GM21576 (cell line): ENCODE measurements at regions not wholly inside any gene's neighbourhood (a gene's known extent, or its start where the extent isn't known, plus 50 kb on each side); places are given as distances from the start of the nearest gene placed in this dataset.

Source experiments
- ATAC-seq: cut with Tn5 transposase; IDR thresholded peaks from one replicate; pipeline ENCODE4 v1.9.1; 2021; ENCODE audit warnings: mild to moderate bottlenecking, moderate library complexity; ENCODE audit not compliant: unreplicated experiment

DNA sequence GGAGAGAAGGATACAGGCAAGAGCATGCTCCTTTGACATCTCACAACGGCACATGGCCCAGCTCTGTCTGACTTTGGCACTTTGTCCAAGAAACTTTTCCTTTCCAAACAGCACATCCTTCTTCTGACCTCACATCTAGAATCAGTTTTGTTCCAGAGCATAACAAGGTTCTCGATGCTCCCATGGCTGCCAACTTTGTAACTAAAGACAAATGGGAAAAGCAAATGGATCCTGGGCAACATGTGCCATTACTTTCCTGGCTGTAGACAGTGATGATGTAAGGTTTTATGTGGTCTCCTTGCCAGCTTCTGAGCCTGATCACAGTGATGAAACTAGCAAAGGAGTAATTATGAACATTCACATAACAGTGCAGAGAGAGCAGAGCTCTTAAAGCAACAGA is 171.8 kb upstream of the C1orf87 start:
- no peak for ATAC-seq

DNA sequence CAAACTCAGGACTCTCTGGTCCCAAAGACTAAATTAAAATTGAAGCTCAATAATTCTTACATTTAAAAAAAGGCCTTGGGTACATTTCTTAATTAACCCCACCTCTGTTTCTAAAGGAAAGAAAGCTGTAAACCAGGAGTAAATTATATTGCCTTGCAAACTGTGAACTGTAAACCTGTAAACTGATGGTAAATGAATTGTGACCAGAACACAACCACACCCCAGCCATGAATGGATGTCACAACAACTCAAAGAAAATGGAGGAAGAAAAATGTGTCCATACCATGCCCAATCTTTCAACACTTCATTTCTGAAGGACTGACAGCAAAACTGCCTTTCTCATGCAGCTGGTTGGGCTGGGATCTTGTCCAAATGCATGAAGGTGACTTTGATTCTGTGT is 171.3 kb upstream of the C1orf87 start:
- no peak for ATAC-seq

GRCh38 chr1:60235275-60235674 is 161.7 kb upstream of the C1orf87 start:
- ATAC-seq: no peak

DNA sequence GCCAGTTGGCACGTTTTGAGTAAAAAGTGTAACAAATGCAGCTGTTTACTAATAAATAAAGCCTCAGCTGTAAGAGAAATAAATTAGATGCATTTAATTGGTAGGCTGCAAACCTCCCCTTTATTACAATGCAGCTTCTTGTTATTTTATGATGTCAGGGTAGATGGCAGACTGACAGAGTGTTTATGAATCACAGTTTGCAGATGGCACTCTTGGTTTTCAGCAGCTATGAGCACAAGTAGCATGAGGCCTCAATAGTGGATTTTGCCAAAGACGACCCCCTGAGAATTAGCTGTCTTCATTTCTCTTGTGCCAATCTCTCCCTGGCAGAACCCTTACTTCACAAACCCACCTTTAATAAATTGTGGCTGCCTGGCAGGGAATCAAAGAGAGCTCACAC is 161.2 kb upstream of the C1orf87 start:
- no peak for ATAC-seq

DNA sequence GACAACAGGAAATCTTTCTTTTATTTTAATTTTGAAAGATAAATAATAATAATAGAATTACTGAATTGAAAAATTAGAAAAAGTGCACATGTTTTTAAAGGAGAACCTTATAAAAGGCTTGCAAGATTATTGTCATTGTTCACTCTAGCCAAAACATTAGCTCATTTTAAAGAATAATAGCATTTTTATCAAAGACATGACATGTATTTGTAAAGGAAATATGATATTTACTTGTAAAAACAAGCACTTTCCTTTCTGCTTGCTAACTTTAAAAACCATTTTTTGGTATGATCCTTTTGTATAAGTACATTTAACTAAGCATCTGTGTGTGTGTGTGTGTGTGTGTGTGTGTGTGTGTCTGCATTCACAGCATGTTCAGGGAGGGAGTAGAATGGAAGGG is 156.3 kb upstream of the C1orf87 start:
- ATAC-seq: no peak

- ATAC-seq: no peak
These were observed 154.5 kb upstream of the C1orf87 start for GRCh38 chr1:60228041-60228491.

- ATAC-seq: no peak
These were observed 154.0 kb upstream of the C1orf87 start for GRCh38 chr1:60227601-60228000.

GRCh38 chr1:60225486-60225885 is 151.9 kb upstream of the C1orf87 start:
- no peak for ATAC-seq

DNA sequence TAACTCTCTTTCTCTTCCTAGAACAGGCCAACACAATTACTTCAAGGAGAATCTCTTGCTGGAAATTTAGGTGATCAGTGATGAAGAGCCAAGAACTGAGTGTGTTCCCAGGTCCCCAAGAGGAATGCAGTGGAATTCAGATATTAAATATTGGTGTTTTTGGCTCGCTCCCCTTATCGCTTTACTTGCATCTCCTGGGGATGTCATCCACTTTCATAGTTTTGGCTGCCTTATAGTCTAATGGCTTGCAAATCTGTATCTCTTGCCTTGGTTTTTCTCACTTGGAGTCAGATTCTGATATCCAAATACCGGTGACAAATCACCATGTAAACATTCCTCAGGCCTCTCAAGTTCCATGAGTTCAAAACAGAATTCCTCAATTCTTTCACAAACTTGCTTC is 151.0 kb upstream of the C1orf87 start:
- ATAC-seq: no peak

GRCh38 chr1:60223158-60223557 is 149.6 kb upstream of the C1orf87 start:
- no peak for ATAC-seq

DNA sequence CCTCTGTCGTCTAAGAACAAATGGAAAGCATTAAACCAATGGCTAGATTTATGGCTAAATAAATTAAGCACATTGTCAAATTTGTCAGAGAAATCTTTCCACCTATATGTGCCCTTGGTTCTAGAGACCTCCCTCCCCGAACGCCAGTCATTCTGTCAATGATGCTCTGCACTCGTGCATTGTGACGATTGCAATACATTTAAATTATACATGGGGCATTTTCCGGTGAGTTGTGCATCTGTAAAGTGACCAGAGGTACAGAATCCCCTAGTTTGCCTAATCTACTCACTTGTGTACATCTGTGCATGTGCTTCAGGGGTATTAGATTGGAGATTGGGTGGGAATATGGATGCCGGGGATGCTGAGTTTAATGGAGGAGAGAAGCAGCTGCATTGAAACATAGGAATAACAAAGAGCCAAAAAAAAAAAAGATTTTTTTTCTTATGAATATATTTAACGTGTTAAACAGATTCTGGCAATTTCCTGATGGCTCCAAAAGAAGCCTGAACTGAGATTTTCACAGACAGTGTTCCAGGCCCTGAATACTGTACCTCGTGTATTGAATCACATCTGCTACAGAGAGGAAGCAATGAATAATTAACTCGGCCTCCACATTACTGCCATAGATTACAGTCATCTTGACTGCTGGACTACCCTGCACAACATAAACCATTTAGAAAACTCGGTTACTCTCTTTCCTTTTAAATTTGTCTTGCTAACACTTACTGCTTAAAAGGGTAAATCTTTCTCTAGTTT is 149.0 kb upstream of the C1orf87 start:
- ATAC-seq: no peak

GRCh38 chr1:60213253-60213652 is 139.7 kb upstream of the C1orf87 start:
- no peak for ATAC-seq

GRCh38 chr1:60196026-60196425 is 122.5 kb upstream of the C1orf87 start:
- no peak for ATAC-seq

DNA sequence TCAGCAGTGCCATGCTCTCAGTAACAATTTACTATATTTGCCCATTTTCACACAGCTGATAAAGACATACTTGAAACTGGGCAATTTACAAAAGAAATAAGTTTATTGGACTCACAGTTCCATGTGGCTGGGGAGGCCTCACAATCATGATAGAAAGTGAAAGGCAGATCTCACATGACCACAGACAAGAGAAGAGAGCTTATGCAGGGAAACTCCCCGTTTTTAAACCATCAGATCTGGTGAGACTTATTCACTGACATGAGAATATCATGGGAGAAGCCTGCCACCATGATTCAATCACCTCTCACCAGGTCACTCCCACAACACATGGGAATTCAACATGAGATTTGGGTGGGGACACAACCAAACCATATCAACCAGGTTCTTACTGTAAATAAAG is 112.1 kb upstream of the C1orf87 start:
- ATAC-seq: no peak

DNA sequence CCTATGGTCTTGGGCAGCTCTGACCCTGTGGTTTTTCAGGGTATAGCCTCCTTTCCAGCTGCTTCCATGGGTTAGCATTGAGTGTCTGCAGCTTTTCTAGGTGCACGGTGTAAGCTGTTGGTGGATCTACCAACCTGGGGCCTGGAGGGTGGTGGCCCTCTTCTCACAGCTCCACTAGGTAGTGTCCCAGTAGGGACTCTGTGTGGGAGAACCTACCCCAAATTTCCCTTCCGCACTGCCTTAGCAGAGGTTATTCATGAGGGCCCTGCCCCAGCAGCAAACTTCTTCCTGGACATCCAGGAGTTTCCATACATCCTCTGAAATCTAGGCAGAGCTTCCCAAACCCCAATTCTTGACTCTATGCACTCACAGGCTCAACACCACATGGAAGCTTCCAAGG is 111.0 kb upstream of the C1orf87 start:
- no peak for ATAC-seq

DNA sequence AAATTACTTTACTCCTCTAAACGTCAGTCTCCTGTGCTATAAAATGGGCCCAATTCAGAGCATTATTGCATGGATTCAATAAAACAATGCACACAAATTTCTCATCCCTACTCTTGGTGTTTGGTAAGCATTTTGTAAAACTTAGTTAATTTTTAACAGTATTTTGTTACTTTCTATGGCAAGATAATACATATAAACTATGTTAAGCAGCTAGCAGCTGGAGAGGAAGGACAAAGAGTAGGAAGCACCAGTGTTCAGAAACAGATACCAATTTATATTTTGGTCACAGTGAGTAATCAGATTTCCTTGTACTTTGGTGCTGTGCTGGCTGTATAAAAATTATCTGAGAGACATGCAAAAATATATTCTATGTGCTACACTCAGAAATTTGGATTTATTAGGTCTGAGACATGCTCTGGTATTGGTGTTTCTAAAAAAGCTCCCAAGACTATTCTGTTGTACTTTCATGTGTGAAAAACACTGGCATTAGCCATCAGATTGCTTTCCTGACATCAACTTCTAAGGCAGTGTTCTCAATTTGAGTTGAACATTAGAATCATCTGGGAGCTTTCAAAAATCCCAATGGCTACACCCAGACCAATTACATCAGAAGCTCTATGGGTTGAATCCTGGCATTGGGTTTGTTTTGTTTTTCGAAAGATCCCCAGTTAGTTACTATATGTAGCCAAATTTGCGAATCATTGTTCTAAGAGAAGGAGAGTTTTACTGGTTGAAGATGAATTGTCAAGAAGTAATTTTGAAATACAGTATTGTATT is 100.3 kb upstream of the C1orf87 start:
- no peak for ATAC-seq

DNA sequence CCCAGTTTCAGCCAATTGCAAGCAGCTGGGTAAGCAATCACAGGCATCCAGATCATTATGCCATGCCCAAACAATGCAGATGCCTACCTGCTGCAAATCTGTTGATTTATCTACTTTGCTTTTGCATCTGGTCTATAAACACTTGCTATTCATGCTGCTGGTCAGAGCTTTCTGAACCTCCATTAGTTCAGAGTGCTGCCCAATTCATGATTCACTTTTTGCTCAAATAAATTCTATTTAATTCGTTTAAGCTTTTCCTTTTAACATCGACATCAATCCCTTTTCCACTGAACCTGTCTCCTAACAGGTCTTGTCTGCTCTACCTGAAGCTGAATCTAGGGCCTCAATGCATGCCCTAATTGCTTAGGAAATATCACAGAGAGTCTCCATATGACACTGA is 99.4 kb upstream of the C1orf87 start:
- ATAC-seq: no peak

GRCh38 chr1:60171801-60172200 is 98.2 kb upstream of the C1orf87 start:
- ATAC-seq: no peak

DNA sequence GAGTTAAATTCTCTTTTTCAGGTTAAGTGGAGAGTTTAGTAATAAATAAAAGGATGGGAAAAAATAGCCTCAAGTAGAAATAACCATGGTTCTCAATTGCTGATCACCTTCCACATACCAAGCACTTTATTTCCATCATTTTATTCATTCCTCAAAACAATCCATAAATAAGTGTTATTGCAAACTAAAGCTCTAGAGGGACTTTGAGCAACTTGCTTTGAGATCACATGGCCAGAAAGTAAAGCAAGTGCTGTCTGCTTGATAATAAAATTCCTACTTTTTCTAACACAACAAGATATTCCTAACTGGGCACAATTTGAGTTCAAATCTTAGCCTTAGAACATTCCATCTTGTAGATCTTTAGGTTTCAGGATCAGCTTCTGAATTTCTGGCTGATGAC is 97.1 kb upstream of the C1orf87 start:
- ATAC-seq: no peak

GRCh38 chr1:60169206-60169605 is 95.6 kb upstream of the C1orf87 start:
- no peak for ATAC-seq

DNA sequence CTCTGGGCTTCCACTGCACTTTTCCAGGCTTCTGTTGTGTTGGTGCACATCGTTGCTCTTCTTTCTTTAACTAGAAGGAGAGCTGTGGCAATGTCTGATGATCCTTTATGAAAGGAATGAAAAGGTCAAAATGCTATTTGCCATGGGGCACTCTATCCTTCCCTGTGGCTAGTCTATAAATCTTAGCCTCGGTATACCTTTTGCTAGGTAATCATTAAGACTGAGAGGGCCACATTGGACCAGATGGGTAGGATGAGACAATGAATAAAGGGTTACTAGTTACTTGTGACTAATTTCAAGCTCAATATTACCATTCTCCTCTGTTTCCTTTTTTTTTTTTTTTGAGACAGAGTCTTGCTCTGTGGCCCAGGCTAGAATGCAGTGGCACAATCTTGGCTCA is 89.4 kb upstream of the C1orf87 start:
- ATAC-seq: no peak

- ATAC-seq: no peak
These were observed 86.6 kb upstream of the C1orf87 start for GRCh38 chr1:60160141-60160540.
